ENCODE measurements at regions not wholly inside any gene's neighbourhood (a gene's known extent, or its start where the extent isn't known, plus 50 kb on each side); places are given as distances from the start of the nearest gene placed in this dataset.
"Not testable (repeated sequence)": the region's sequence is repeated elsewhere in the genome, so short reads cannot be mapped to it uniquely, and the experiment has no call there.

GRCh38 chr14:86094512-86094911 lies 564.6 kb downstream of the FLRT2 start:
- ChIA-PET CTCF (no interaction called here), POLR2A (no interaction called here)
- H3K27ac Mint-ChIP-seq, result no peak overlapping the region
- no peaks in the 10 kb centered on the region for H3K27me3 Mint-ChIP-seq
- H3K9me3 Mint-ChIP-seq, result peaks cover 12% of the 10 kb centered on the region
- H3K4me1 Mint-ChIP-seq, result no peaks in the 10 kb centered on the region
- no peaks in the 10 kb centered on the region for H3K36me3 Mint-ChIP-seq (ENCODE audit: low read depth)
- no peak overlapping the region for H3K4me3 Mint-ChIP-seq
- no peak for DNase-seq

- H3K27ac Mint-ChIP-seq, result no peak overlapping the region
- H3K4me3 Mint-ChIP-seq, result no peak overlapping the region
- H3K4me1 Mint-ChIP-seq, result peaks cover 6% of the 10 kb centered on the region
- ChIA-PET POLR2A (no interaction called here), CTCF (no interaction called here)
- no peaks in the 10 kb centered on the region for H3K27me3 Mint-ChIP-seq
- DNase-seq, result no peak
- H3K9me3 Mint-ChIP-seq, result peaks cover 12% of the 10 kb centered on the region
- no peaks in the 10 kb centered on the region for H3K36me3 Mint-ChIP-seq (ENCODE audit: low read depth)
Observed at GRCh38 chr14:86091811-86092210, 561.9 kb downstream of the FLRT2 start.

- H3K27ac Mint-ChIP-seq, result no peak overlapping the region
- POLR2A ChIA-PET, result no interaction called here
- peaks cover 6% of the 10 kb centered on the region for H3K4me1 Mint-ChIP-seq
- CTCF ChIA-PET, result no interaction called here
- peaks cover 8% of the 10 kb centered on the region for H3K9me3 Mint-ChIP-seq
- DNase-seq, result no peak
- no peaks in the 10 kb centered on the region for H3K27me3 Mint-ChIP-seq
- H3K36me3 Mint-ChIP-seq (ENCODE audit: low read depth), result no peaks in the 10 kb centered on the region
- H3K4me3 Mint-ChIP-seq, result no peak overlapping the region
Observed at GRCh38 chr14:86088156-86088555, 558.2 kb downstream of the FLRT2 start.

- CTCF ChIA-PET, result no interaction called here
- no peaks in the 10 kb centered on the region for H3K36me3 Mint-ChIP-seq (ENCODE audit: low read depth)
Observed at GRCh38 chr14:86087377-86087776, 557.4 kb downstream of the FLRT2 start.

GRCh38 chr14:86086962-86087361 lies 557.0 kb downstream of the FLRT2 start:
- Mint-ChIP-seq H3K36me3 (ENCODE audit: low read depth) (no peaks in the 10 kb centered on the region), H3K4me1 (peaks cover 6% of the 10 kb centered on the region), H3K4me3 (no peak overlapping the region), H3K27ac (no peak overlapping the region), H3K27me3 (no peaks in the 10 kb centered on the region), H3K9me3 (peaks cover 5% of the 10 kb centered on the region)
- no peak for DNase-seq
- ChIA-PET POLR2A (no interaction called here), CTCF (no interaction called here)

More at GRCh38 chr14:86087377-86087776, 557.4 kb downstream of the FLRT2 start:
- Mint-ChIP-seq H3K27me3 (no peaks in the 10 kb centered on the region), H3K9me3 (peaks cover 5% of the 10 kb centered on the region), H3K27ac (no peak overlapping the region), H3K4me3 (no peak overlapping the region), H3K4me1 (peaks cover 6% of the 10 kb centered on the region)
- DNase-seq, result no peak
- POLR2A ChIA-PET, result no interaction called here

GRCh38 chr14:86084097-86084496 lies 554.2 kb downstream of the FLRT2 start:
- Mint-ChIP-seq H3K4me1 (peaks cover 6% of the 10 kb centered on the region), H3K27me3 (no peaks in the 10 kb centered on the region), H3K9me3 (peaks cover 3% of the 10 kb centered on the region), H3K4me3 (no peak overlapping the region), H3K27ac (no peak overlapping the region), H3K36me3 (ENCODE audit: low read depth) (peaks cover 2% of the 10 kb centered on the region)
- ChIA-PET CTCF (no interaction called here), POLR2A (no interaction called here)
- DNase-seq, result no peak

GRCh38 chr14:86083616-86084015 lies 553.7 kb downstream of the FLRT2 start:
- Mint-ChIP-seq H3K27me3 (no peaks in the 10 kb centered on the region), H3K27ac (no peak overlapping the region), H3K4me1 (peaks cover 6% of the 10 kb centered on the region), H3K4me3 (no peak overlapping the region), H3K36me3 (ENCODE audit: low read depth) (peaks cover 2% of the 10 kb centered on the region), H3K9me3 (peaks cover 3% of the 10 kb centered on the region)
- no peak for DNase-seq
- POLR2A ChIA-PET, result no interaction called here
- CTCF ChIA-PET, result no interaction called here

- CTCF ChIA-PET, result no interaction called here
- no peak overlapping the region for H3K27ac Mint-ChIP-seq
- no peaks in the 10 kb centered on the region for H3K36me3 Mint-ChIP-seq (ENCODE audit: low read depth)
- H3K9me3 Mint-ChIP-seq, result no peaks in the 10 kb centered on the region
- no peaks in the 10 kb centered on the region for H3K27me3 Mint-ChIP-seq
- H3K4me3 Mint-ChIP-seq, result no peak overlapping the region
- DNase-seq, result no peak
- POLR2A ChIA-PET, result no interaction called here
- H3K4me1 Mint-ChIP-seq, result no peaks in the 10 kb centered on the region
Observed at GRCh38 chr14:86072116-86072894, 542.4 kb downstream of the FLRT2 start.

- DNase-seq, result no peak
- no peaks in the 10 kb centered on the region for H3K4me1 Mint-ChIP-seq
- H3K9me3 Mint-ChIP-seq, result peaks cover 5% of the 10 kb centered on the region
- ChIA-PET CTCF (no interaction called here), POLR2A (no interaction called here)
- no peak overlapping the region for H3K27ac Mint-ChIP-seq
- no peaks in the 10 kb centered on the region for H3K27me3 Mint-ChIP-seq
- H3K4me3 Mint-ChIP-seq, result no peak overlapping the region
- no peaks in the 10 kb centered on the region for H3K36me3 Mint-ChIP-seq (ENCODE audit: low read depth)
Observed at GRCh38 chr14:86066651-86067050, 536.7 kb downstream of the FLRT2 start.

GRCh38 chr14:86065407-86065806 lies 535.5 kb downstream of the FLRT2 start:
- Mint-ChIP-seq H3K4me1 (no peaks in the 10 kb centered on the region), H3K36me3 (ENCODE audit: low read depth) (no peaks in the 10 kb centered on the region), H3K27ac (no peak overlapping the region), H3K27me3 (no peaks in the 10 kb centered on the region), H3K4me3 (no peak overlapping the region), H3K9me3 (peaks cover 5% of the 10 kb centered on the region)
- DNase-seq, result no peak
- ChIA-PET CTCF (interaction anchor here (0.6 kb wide), 1 partner anchor 478 kb away, joined by 3 read pairs; no protein-coding TSS in a partner anchor), POLR2A (no interaction called here)

- H3K4me3 Mint-ChIP-seq; H3K36me3 Mint-ChIP-seq (ENCODE audit: low read depth); DNase-seq; H3K27ac Mint-ChIP-seq; POLR2A ChIA-PET; H3K9me3 Mint-ChIP-seq; CTCF ChIA-PET; H3K4me1 Mint-ChIP-seq; H3K27me3 Mint-ChIP-seq: not testable (repeated sequence)
Observed at GRCh38 chr14:86064595-86064994, 534.7 kb downstream of the FLRT2 start.

GRCh38 chr14:86057018-86057667 lies 527.2 kb downstream of the FLRT2 start:
- DNase-seq, result peak; percentile 34
- Mint-ChIP-seq H3K9me3 (no peaks in the 10 kb centered on the region), H3K27ac (no peak overlapping the region), H3K27me3 (no peaks in the 10 kb centered on the region), H3K36me3 (ENCODE audit: low read depth) (no peaks in the 10 kb centered on the region), H3K4me3 (no peak overlapping the region), H3K4me1 (no peaks in the 10 kb centered on the region)
- ChIA-PET CTCF (no interaction called here), POLR2A (no interaction called here)

GRCh38 chr14:86055512-86056075 lies 525.6 kb downstream of the FLRT2 start:
- Mint-ChIP-seq H3K27ac (no peak overlapping the region), H3K36me3 (ENCODE audit: low read depth) (no peaks in the 10 kb centered on the region), H3K27me3 (no peaks in the 10 kb centered on the region), H3K4me3 (no peak overlapping the region), H3K4me1 (no peaks in the 10 kb centered on the region), H3K9me3 (no peaks in the 10 kb centered on the region)
- CTCF ChIA-PET, result interaction anchor here (0.6 kb wide), 1 partner anchor 323 kb away, joined by 3 read pairs; no protein-coding TSS in a partner anchor
- no peak for DNase-seq
- POLR2A ChIA-PET, result no interaction called here

- Mint-ChIP-seq H3K9me3 (no peaks in the 10 kb centered on the region), H3K27ac (no peak overlapping the region), H3K36me3 (ENCODE audit: low read depth) (no peaks in the 10 kb centered on the region), H3K4me3 (no peak overlapping the region), H3K4me1 (no peaks in the 10 kb centered on the region), H3K27me3 (no peaks in the 10 kb centered on the region)
- POLR2A ChIA-PET, result no interaction called here
- DNase-seq, result no peak
- CTCF ChIA-PET, result no interaction called here
Observed at GRCh38 chr14:86052868-86053267, 522.9 kb downstream of the FLRT2 start.
